Fibroblast of lung (primary cell): ENCODE measurements at regions not wholly inside any gene's neighbourhood (a gene's known extent, or its start where the extent isn't known, plus 50 kb on each side); places are given as distances from the start of the nearest gene placed in this dataset.

Source experiments
- CTCF ChIP-seq, 2 donors: IDR thresholded peaks in 1 of 2; conservative IDR thresholded peaks in 1 of 2; 1 replicate in 1 of 2; 2 replicates in 1 of 2; pipeline ENCODE4 v1.5.1; 2011 to 2012; ENCODE audit warnings: low read length in 2 of 2, control low read depth in 1 of 2, inconsistent platforms in 1 of 2, low read depth in 1 of 2, mild to moderate bottlenecking in 1 of 2
- EZH2 ChIP-seq: IDR thresholded peaks from 2 replicates; pipeline ENCODE4 v1.5.1; 2012; ENCODE audit warnings: low read length, control low read depth, mild to moderate bottlenecking; ENCODE audit errors: missing control alignments

GRCh38 chr20:41877911-41878310 lies 259.7 kb upstream of the CHD6 start:
- TF ChIP-seq CTCF (conservative IDR thresholded peaks at IDR 0.05 in 1 of 2, IDR thresholded peaks at IDR 0.05 in 1 of 2; ENCODE audit: low read depth in 1 of 2, low read length in 2 of 2) (no peak), EZH2 (no peak)
